Progenitor cell of endocrine pancreas (in vitro differentiated cells): ENCODE measurements at regions not wholly inside any gene's neighbourhood (a gene's known extent, or its start where the extent isn't known, plus 50 kb on each side); places are given as distances from the start of the nearest gene placed in this dataset.

ENCODE experiments used
- DNase-seq: peaks from one replicate; pipeline ENCODE4 v3.0.0; 2021; ENCODE audit warnings: low spot score; ENCODE audit not compliant: unreplicated experiment
- H3K27ac Mint-ChIP-seq: 2 replicates; pipeline ENCODE4 v1.8.0; 2021; ENCODE audit warnings: mild to moderate bottlenecking, moderate library complexity, mixed read lengths
- H3K27me3 Mint-ChIP-seq: 2 replicates; pipeline ENCODE4 v1.8.0; 2021; ENCODE audit warnings: mixed read lengths
- H3K36me3 Mint-ChIP-seq: 2 replicates; pipeline ENCODE4 v1.8.0; 2022; ENCODE audit warnings: mixed read lengths; ENCODE audit not compliant: insufficient read depth
- H3K4me1 Mint-ChIP-seq: 2 replicates; pipeline ENCODE4 v1.8.0; 2021; ENCODE audit warnings: low read depth, mixed read lengths
- H3K4me3 Mint-ChIP-seq: 2 replicates; pipeline ENCODE4 v1.8.0; 2021; ENCODE audit warnings: low read depth, mild to moderate bottlenecking, moderate library complexity, mixed read lengths
- H3K9me3 Mint-ChIP-seq: 2 replicates; pipeline ENCODE4 v1.8.0; 2021; ENCODE audit warnings: low read depth, mixed read lengths
- TF ChIP-seq, protein P1 (sequence below): fragments of 200-600 bp; sonication (generic); IDR thresholded peaks from one replicate; pipeline ENCODE4 v1.5.0; 2021; ENCODE audit warnings: antibody characterized with exemption, mild to moderate bottlenecking; ENCODE audit not compliant: unreplicated experiment

DNA sequence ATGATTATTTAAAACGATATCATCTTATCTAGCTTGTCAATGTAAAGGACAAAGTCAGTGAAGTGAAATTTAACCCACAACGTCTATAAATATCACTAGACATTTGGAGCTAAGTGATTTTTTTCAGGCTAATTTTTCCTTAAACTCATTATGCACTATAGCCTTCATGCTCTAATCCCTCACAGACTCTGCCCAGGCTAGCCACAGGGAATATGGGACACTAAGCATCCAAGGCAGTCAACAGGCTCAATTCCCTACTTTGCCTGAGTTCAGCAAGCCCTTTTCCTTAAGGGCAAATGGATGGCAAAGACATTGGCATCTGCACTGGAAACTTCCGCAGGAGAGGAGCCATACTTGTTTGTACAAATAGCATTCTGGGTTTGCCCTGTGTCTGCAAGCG, 577.0 kb downstream of the LMO4 start:
- no peak overlapping the region for H3K4me3 Mint-ChIP-seq
- H3K4me1 Mint-ChIP-seq, result peaks cover 5% of the 10 kb centered on the region
- no peaks in the 10 kb centered on the region for H3K27me3 Mint-ChIP-seq
- DNase-seq, result no peak
- TF ChIP-seq, protein P1, sequence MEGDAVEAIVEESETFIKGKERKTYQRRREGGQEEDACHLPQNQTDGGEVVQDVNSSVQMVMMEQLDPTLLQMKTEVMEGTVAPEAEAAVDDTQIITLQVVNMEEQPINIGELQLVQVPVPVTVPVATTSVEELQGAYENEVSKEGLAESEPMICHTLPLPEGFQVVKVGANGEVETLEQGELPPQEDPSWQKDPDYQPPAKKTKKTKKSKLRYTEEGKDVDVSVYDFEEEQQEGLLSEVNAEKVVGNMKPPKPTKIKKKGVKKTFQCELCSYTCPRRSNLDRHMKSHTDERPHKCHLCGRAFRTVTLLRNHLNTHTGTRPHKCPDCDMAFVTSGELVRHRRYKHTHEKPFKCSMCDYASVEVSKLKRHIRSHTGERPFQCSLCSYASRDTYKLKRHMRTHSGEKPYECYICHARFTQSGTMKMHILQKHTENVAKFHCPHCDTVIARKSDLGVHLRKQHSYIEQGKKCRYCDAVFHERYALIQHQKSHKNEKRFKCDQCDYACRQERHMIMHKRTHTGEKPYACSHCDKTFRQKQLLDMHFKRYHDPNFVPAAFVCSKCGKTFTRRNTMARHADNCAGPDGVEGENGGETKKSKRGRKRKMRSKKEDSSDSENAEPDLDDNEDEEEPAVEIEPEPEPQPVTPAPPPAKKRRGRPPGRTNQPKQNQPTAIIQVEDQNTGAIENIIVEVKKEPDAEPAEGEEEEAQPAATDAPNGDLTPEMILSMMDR, result no peak
- no peaks in the 10 kb centered on the region for H3K36me3 Mint-ChIP-seq
- no peaks in the 10 kb centered on the region for H3K9me3 Mint-ChIP-seq
- no peak overlapping the region for H3K27ac Mint-ChIP-seq

DNA sequence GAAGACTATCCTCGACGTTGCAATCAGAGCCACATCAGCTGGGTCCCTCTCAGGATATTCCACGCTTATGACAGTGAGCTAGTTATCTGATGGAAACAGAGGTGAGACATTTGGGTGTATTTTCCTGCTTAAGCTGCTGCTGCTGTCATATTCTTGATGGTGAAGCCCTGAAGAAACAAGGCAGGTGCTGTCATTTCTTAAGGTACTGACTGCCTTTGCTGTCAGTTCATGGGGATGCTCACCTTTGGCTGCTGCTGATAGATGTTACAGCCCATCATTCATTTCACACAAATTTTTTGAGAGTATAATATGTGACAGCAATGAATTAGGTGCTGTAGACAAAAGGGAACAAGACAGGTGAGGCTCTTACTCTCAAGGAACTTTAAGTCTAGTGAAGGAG, 577.4 kb downstream of the LMO4 start:
- Mint-ChIP-seq H3K27me3 (no peaks in the 10 kb centered on the region), H3K9me3 (no peaks in the 10 kb centered on the region), H3K36me3 (no peaks in the 10 kb centered on the region), H3K4me3 (no peak overlapping the region), H3K4me1 (peaks cover 5% of the 10 kb centered on the region), H3K27ac (no peak overlapping the region)
- TF ChIP-seq, protein P1, result no peak
- no peak for DNase-seq

DNA sequence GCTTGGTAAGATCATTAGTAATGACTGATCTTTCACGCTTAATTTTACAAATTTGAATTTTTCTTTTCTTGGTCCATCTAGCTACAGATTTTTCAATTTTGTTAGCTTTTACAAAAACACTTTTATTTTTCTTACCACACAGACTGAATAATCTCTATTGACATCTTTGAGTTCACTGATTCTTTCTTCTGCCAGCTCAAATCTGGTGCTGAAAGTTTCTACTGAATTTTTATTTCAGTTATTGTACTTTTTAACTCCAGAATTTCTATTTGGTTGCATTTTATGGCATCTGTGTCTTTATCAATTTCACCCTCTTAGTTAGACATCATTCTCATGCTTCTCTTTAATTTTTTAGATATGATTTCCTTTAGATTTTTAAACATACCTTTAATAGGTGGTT, 584.7 kb downstream of the LMO4 start:
- Mint-ChIP-seq H3K27me3 (no peaks in the 10 kb centered on the region), H3K4me3 (no peak overlapping the region), H3K4me1 (no peaks in the 10 kb centered on the region), H3K9me3 (peaks cover 18% of the 10 kb centered on the region), H3K36me3 (no peaks in the 10 kb centered on the region), H3K27ac (no peak overlapping the region)
- no peak for DNase-seq
- TF ChIP-seq, protein P1, result no peak

DNA sequence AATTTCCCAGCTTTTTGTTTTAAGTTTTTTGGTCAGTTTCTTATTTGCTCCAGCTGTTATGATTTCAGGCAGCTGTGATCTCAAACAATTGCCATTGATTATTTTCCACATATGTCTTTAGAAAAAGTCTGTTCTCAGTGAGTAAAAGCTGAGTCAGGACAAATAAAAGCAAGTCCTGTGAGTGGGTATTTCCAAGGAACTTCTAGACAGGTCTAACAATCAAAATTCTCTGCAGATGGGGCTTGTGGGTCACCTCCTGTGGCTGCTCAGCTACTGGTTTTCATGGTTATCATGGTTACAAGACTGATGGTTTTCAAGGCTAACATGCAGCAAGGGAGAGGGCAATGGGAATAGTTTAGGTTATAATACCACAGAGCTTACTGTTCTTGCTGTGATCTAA, 585.7 kb downstream of the LMO4 start:
- no peak for DNase-seq
- H3K4me1 Mint-ChIP-seq, result no peaks in the 10 kb centered on the region
- peaks cover 18% of the 10 kb centered on the region for H3K9me3 Mint-ChIP-seq
- no peaks in the 10 kb centered on the region for H3K27me3 Mint-ChIP-seq
- H3K27ac Mint-ChIP-seq, result no peak overlapping the region
- TF ChIP-seq, protein P1, result no peak
- no peak overlapping the region for H3K4me3 Mint-ChIP-seq
- H3K36me3 Mint-ChIP-seq, result no peaks in the 10 kb centered on the region

DNA sequence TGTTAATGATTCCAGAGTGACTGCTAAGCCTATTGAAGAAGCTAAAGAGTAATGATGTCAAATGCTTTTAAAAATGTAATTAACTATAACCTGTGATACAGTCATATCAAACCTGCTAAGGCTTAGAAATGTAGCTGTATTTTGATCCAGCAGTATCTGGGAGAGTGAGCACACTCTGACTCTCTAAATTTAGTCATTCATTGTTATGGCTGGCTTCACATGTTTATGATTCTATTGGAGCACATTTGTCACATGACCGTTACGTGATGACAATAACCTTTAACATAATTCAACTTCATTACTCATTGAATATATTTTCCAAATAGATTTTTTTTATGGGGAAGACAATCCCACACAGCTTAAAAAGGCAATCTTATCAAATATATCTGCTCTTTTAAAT, 587.1 kb downstream of the LMO4 start:
- Mint-ChIP-seq H3K27me3 (no peaks in the 10 kb centered on the region), H3K9me3 (peaks cover 18% of the 10 kb centered on the region), H3K36me3 (no peaks in the 10 kb centered on the region), H3K27ac (no peak overlapping the region), H3K4me3 (no peak overlapping the region), H3K4me1 (no peaks in the 10 kb centered on the region)
- no peak for DNase-seq
- TF ChIP-seq, protein P1, result no peak
